Lower lobe of right lung (tissue), 2 donors: ENCODE measurements at regions not wholly inside any gene's neighbourhood (a gene's known extent, or its start where the extent isn't known, plus 50 kb on each side); places are given as distances from the start of the nearest gene placed in this dataset.

ENCODE experiments used
- ATAC-seq, 2 donors: fragments of 200-7000 bp; cut with Tn5 transposase; one replicate each; pipeline ENCODE4 v1.9.1; 2020 to 2022; ENCODE audit warnings: mild to moderate bottlenecking in 2 of 2, moderate library complexity in 2 of 2
- DNase-seq: peaks from one replicate; pipeline ENCODE4 v3.0.0-alpha.2; 2020
- H3K27ac ChIP-seq: fragments of 200-600 bp; one replicate; pipeline ENCODE4 v1.8.0; 2022
- H3K27me3 ChIP-seq: fragments of 200-600 bp; one replicate; pipeline ENCODE4 v1.8.0; 2022; ENCODE audit warnings: low read depth
- H3K36me3 ChIP-seq: fragments of 200-600 bp; one replicate; pipeline ENCODE4 v1.8.0; 2022; ENCODE audit warnings: mild to moderate bottlenecking
- H3K4me1 ChIP-seq: fragments of 200-600 bp; one replicate; pipeline ENCODE4 v1.8.0; 2022
- H3K4me3 ChIP-seq: fragments of 200-600 bp; one replicate; pipeline ENCODE4 v1.8.0; 2022; ENCODE audit warnings: mild to moderate bottlenecking
- H3K9me3 ChIP-seq: fragments of 200-600 bp; one replicate; pipeline ENCODE4 v1.8.0; 2022
- CTCF ChIP-seq: fragments of 200-600 bp; IDR thresholded peaks from one replicate; pipeline ENCODE4 v1.8.0; 2022; ENCODE audit warnings: antibody characterized with exemption, mild to moderate bottlenecking
- intact Hi-C: fragments of 100-400 bp; cut with DNase I; formaldehyde crosslinking; loops from one replicate; pipeline ENCODE4 v1.11.0; 2022
- donor health status: DM: no; HTN: yes; CAD: no; lungs with severe emphysema.

GRCh38 chr3:168977716-168978374 lies 685.7 kb downstream of the MECOM start:
- no peaks in the 10 kb centered on the region for H3K36me3 ChIP-seq
- no peaks in the 10 kb centered on the region for H3K27me3 ChIP-seq
- intact Hi-C loops, result no loop called here
- no peak for TF ChIP-seq CTCF
- no peaks in the 10 kb centered on the region for H3K9me3 ChIP-seq
- ATAC-seq (peak; percentile 41 to 50), DNase-seq (no peak)
- no peak overlapping the region for H3K27ac ChIP-seq
- H3K4me3 ChIP-seq, result no peak overlapping the region
- H3K4me1 ChIP-seq, result no peaks in the 10 kb centered on the region

GRCh38 chr3:168976969-168977368 lies 686.5 kb downstream of the MECOM start:
- intact Hi-C loops, result no loop called here
- TF ChIP-seq CTCF, result no peak

GRCh38 chr3:168975576-168975975 lies 687.9 kb downstream of the MECOM start:
- H3K9me3 ChIP-seq, result no peaks in the 10 kb centered on the region
- no peak for DNase-seq
- no peaks in the 10 kb centered on the region for H3K4me1 ChIP-seq
- intact Hi-C loops, result no loop called here
- H3K27ac ChIP-seq, result no peak overlapping the region
- no peaks in the 10 kb centered on the region for H3K36me3 ChIP-seq
- no peak overlapping the region for H3K4me3 ChIP-seq
- TF ChIP-seq CTCF, result no peak
- no peaks in the 10 kb centered on the region for H3K27me3 ChIP-seq
- no peak for ATAC-seq

More at GRCh38 chr3:168976969-168977368, 686.5 kb downstream of the MECOM start:
- H3K4me3 ChIP-seq, result no peak overlapping the region
- no peak overlapping the region for H3K27ac ChIP-seq
- H3K9me3 ChIP-seq, result no peaks in the 10 kb centered on the region
- no peaks in the 10 kb centered on the region for H3K27me3 ChIP-seq
- no peaks in the 10 kb centered on the region for H3K36me3 ChIP-seq
- DNase-seq, result no peak
- no peaks in the 10 kb centered on the region for H3K4me1 ChIP-seq
- ATAC-seq, result no peak

GRCh38 chr3:168974617-168975403 lies 688.7 kb downstream of the MECOM start:
- Histone ChIP-seq H3K27ac (no peak overlapping the region), H3K4me3 (no peak overlapping the region), H3K36me3 (no peaks in the 10 kb centered on the region), H3K4me1 (no peaks in the 10 kb centered on the region), H3K9me3 (no peaks in the 10 kb centered on the region), H3K27me3 (no peaks in the 10 kb centered on the region)
- no peak for ATAC-seq
- DNase-seq, result no peak
- TF ChIP-seq CTCF, result no peak
- intact Hi-C loops, result no loop called here

- TF ChIP-seq CTCF, result no peak
Observed at GRCh38 chr3:168973897-168974296, 689.6 kb downstream of the MECOM start.

More at GRCh38 chr3:168973897-168974296, 689.6 kb downstream of the MECOM start:
- DNase-seq, result no peak
- intact Hi-C loops, result no loop called here
- no peak for ATAC-seq
- Histone ChIP-seq H3K27ac (no peak overlapping the region), H3K27me3 (no peaks in the 10 kb centered on the region), H3K9me3 (no peaks in the 10 kb centered on the region), H3K4me1 (no peaks in the 10 kb centered on the region), H3K4me3 (no peak overlapping the region), H3K36me3 (no peaks in the 10 kb centered on the region)
